HG03280 (cell line): ENCODE measurements at regions not wholly inside any gene's neighbourhood (a gene's known extent, or its start where the extent isn't known, plus 50 kb on each side); places are given as distances from the start of the nearest gene placed in this dataset.

ENCODE experiments used
- ATAC-seq: cut with Tn5 transposase; IDR thresholded peaks from one replicate; pipeline ENCODE4 v1.9.1; 2021; ENCODE audit warnings: mild to moderate bottlenecking, moderate library complexity; ENCODE audit not compliant: unreplicated experiment

DNA sequence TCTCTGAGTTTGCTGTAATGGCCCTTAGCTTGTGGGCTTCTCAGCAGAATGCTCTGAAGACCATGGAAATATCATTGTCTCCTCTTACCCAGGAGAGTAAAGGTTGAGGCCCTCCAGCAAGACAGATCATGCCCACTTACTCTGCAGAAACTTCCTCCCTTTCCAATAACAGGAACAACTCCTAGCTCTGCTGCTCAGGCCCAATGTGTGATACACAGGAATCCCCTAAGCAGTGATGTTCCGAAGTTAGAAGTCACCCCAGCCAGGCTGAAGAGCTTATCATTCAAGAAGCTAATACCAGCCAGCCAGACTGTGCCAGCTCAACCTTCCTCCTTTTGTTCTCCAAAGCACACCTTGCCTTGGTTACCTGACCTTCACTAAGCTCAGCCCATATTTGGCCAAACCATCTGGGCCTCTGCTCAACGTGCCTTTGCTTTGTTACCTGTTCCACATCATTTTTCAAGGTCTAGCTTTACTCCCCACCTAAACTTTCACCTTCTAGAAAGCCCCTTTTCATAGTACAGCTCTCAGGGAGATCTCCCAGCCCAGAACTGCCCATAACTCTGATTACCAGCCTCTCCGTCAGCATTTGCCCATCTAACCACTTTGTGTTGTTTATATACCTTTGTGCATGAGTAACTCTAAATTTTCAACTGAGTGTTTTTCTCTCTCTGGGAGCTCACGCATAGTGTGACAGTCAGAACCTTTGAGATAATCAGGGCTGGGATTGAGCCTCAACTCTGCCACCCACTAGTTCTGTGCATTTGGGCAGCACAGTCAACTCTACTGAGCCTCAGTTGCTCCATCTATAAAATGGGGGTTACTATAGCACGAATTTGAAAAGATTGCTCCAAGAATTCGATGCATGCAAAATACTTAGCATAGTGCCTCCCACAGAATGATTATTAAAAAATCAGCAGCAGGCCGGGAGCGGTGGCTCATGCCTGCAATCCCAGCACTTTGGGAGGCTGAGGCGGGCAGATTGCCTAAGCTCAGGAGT is 107.6 kb upstream of the CPEB4 start:
- ATAC-seq: no peak

DNA sequence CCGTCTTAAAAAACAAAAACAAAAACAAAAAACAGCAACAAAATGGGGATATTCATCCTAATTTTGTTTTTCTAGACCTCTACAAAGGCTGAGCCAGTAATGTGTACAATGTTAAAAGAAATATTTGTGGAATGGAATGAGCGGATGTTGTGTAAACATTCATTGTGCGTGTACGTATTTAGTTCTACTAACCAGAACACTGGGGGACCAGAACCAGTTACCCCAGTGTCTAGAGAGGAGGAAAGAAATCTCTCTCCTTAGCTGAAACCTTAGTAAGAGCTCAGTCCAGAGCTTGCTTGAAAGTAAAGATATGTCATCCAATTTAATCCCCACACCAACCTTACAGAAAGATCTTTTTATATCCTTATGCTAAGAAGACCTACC is 106.7 kb upstream of the CPEB4 start:
- no peak for ATAC-seq

DNA sequence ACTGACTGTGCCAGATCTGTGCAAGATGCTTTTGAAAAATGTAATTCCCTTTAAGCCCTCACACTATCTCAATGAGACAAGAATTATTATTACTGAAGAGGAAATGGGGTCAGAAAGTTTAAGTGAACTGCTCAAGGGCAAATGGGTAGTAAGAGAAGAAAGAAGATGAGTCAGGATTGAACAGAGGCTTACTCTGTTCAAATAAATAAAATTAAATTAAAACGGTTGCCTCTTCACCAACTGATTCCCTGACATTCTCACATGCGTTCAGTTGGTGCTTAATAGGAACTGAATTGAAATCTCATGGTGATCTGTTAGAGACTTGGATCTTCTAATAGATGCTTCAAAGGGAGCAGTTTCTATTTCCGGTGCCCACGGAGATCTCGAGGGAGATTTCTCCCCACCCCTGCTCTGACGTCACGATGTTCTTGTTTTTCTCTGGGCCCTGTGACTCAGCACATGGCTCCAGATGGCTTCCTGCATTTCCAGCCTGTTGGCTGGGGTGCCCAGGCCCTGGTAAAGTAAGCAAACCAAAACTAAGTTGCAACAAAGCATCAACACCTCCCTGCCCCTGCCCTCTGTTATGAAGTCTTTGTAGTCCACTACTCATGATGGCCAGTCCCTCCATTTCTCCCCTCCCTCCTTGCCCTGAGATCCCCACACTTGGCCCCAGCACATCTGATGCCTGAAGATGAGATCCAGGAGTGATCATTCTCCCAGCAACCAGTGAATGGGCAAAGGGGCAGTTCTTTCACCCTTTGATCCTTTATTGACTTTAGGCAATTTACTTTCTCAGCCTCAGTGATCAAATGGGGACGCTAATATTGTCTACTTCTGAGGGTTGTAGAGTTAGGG is 106.1 kb upstream of the CPEB4 start:
- ATAC-seq: no peak

DNA sequence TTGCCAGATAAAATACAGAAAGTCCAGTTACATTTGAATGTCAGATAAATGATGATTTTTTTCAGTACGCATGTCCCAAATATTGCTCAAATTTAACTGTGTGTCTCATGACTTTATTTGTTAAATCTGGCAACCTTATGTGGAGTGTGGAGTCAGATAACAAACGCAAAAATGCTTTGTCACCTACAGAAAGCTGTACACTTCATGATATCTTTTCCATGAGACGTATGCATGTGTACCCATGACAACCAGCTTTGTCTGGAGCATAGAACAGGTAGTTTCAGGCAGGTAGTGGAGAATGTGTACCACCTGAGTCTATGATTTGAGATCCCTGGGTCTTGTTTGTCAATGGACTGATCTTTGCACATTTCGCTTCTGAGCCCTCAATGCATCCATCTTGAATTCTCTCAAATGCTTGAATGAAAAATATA is 105.5 kb upstream of the CPEB4 start:
- no peak for ATAC-seq

DNA sequence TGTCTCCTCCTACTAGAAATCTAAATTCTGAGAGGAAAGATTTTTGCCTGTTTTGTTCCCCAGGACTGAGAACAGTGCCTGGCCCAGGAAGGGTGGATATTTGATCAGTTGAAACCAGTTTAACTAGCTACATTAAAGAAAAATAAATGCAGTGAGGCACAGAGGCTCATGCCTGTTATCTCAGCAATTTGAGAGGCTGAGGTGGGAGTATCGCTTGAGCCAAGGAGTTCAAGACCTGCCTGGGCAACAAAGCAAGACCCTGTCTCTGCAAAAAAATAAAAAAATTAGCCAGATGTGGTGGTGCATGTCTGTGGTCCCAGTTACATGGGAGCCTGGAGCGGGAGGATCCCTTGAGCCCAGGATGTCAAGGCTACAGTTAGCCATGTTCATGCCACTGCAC is 104.8 kb upstream of the CPEB4 start:
- ATAC-seq: no peak

DNA sequence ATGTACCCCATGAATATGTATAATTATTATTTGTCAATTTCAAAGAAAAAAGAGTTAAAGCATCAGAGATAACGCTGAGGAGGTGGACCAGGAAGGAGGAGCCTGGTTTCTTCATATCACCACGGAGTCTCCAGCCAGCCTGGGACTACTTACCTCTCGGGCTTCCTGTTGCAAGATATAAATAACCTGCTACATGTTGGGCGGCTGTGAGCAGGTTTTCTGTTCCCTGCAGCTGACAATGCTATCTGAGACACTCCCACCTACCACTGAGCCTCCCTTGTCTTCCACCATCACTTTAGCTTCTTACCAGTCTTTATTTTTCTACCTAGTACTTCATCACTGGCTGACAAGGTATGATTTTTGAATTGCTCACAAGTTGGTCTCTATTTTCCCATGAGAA is 102.7 kb upstream of the CPEB4 start:
- no peak for ATAC-seq

DNA sequence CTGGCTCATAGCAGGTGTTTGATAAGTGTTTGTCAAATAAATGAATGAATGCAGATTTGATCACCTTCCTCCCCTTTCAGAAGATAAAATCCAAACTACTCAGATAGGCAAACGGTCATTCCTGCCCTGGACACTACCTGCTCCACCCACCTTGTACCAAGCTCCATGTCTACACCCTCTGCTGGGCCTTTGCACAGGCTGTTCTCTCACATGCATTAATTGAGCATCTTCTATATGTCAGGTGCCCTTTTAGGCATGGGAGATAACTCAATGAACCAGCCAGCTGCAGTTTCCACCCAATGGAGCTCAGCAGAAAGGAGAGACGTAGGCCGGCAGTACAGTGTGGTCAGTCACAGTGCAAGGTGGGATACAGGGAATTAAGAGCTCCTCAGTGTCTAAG is 102.3 kb upstream of the CPEB4 start:
- ATAC-seq: no peak

DNA sequence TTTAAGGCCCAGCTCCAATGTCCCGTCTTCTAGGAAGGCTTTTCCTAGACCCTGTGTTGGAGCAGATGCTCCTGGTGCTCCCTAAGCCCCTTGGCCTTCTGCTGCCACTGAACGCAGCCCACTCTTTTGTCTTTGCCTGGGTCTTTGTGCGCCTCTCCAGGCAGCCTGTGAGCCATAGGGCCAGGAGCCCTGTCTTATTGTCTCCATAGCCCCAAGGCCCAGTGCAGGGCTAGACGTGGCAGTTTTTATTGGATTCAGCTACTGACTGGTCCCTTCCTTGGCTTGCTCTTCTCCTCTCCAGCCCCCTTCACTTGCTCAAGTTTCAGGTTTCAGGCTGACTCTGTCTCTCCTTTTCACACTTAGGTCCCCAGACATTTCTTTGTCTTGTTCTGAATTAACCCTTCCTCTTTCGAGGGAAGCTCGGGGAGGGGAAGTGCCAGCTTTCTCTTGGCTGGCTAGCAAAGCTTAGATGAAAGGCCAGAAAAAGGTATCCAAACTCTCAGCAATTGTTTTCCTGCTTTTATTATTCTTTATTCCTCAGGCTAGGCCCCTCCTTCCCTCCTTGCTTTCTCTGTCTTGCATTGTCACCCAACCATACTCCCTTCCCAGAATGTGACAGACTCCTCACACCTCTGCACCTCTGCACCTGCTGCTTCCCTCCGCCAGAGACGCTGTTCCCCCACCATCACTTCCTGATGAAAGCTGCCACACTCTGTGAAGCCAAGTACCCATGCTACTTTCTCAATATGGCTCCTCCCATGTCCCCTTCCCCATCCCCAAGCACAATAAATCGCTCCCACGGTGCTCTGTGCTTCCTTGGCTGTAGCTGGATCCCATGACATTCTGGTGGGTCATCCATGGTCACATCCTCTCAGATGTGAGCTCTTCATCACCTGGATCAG is 101.6 kb upstream of the CPEB4 start:
- peak; percentile 66 for ATAC-seq

DNA sequence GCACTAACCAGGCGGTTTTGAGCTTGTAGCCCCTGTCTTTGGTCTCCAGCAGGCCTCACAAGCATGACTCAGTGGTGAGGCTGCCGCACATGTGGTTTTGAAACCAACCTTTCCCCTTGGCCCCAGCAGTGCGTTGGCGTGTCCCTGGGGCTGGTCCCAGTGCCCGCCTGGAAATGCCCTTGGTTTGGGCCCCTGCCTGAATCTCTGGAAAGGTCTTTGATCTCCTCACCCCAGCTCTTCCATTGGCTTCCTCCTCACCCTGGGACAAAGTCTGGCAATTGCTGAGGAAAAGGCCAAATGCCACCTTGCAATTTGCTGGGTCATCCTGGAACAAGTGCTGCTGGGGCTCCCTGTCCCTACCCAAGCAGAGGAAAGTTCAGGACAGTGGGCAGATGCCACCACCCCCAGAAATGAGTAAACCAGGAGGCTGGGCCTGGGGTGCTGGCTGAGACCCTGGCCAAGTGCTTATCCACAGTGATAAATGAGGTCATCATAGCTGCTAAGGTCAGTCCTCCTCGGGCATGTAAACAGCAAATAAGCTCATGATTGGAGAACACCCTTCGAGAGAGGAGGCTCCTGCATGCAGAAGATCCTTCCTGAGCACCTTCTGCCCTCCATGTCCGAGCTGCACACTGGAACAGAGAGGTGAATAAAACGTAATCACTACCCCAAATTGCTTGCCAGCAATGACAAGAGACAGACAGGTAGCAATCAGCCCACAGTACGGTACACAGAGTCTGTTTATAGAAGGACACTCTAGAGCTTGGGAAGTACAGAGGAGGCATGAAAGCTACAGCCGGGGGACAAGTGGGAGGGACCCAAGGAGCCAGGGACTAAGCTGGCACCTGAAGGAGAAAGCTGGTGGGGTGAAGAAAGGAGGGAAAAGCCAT is 98.9 kb upstream of the CPEB4 start:
- no peak for ATAC-seq

DNA sequence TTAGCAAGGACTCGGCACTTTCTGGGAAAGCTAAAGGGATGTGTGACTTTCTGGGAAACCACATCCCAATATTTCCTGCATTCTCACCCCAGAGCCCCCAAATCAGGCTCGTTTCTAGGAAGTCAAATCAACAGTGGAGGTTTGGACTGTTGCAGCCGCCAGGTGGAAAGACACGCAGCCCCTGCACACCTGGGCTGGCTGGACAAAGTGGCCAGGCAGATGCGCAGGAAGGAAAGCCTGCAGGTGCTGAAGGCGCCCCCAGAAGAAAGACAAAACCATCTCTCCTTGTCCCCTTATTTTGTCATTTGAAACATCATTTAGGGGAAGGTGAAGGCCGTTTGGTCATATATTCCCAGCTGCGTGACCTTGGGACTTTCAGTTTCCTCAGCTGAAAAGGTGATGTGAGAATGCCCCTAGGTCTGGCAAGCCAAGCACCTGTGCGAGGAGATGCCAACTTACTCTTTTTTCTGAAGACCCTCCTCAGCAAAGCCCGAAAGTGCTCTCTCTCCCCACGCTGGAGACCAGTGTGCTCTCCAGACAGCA is 97.9 kb upstream of the CPEB4 start:
- no peak for ATAC-seq

DNA sequence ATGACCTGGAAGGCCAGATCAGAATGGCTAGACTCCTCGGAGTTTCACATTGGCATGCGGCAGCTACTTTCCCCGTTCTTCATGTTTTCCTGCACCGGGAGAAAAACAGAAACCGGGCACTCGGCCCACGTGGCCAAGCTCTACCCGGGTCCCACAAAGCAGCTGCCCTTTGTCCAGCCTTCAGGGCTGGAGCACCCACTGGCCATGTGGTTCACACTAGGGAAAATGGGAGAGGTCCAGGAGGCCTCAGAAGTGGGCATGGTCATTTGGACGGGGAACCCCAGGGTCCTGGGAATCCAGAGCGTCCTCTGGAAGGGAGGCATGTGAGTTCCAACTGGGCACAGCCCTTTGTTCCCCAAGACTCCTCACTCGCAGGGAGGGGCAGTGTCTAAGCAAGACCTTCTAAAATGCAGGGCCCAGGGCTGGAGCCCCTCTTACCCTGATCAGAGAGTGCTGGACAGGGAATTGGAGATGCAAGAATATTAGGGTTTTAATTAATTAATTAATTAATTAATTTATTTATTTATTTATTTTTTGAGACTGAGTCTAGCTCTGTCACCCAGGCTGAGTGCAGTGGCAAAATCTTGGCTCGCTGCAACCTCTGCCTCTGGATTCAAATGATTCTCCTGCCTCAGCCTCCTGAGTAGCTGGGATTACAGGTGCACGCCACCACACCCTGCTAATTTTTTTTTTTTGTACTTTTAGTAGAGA is 97.2 kb upstream of the CPEB4 start:
- ATAC-seq: no peak

DNA sequence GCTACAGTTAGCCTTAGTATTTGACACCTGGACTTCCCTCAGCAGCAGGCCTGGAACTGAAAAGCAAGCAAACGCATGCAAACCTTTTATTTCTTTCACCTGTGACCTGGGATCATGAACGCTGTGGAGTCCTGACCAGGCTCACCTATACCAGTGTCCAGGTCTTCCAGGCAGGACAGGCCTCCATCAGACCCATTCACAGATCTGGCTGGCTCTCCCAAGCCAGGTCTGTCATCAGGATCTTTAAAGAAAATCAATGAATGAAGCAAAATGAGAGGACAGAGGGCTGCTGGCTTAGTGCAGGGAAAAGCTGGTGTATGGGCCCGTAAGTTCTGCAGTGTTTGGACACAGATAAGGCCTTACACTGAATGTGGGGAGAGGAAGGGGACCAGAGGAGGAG is 96.3 kb upstream of the CPEB4 start:
- ATAC-seq: no peak

DNA sequence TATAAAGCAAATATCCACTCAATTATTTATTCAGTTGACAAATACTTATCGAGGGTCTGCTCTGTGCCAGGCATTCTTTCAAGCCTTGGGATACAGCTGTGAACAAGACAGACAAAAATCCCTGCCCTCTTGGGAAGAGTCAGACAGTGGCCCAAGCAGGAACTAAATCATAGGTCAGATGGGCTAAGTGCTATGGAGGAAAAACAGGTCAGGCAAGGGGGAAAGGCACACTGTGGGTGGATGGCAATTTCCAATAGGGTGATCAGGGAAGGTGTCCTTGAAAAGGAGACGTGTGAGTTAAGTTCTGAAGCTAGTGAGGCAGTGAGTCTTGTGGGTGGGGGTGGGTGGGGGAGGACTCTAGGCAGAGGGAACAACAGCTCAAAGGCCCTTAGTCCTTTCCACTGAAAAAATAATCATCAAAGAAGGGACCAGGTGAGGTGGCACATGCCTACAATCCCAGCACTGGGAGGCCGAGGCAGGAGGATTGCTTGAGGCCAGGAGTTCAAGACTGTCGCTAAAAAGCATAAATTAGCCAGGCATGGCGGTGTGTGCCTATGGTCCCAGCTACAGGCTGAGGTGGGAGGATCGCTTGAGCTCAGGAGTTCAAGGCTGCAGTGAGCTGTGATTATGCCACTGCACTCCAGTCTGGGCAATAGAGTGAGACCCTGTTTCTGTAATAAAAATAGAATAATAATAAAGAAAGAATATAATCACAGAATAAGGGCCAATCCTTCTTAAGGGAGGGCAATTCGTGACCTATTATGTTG is 95.2 kb upstream of the CPEB4 start:
- no peak for ATAC-seq

DNA sequence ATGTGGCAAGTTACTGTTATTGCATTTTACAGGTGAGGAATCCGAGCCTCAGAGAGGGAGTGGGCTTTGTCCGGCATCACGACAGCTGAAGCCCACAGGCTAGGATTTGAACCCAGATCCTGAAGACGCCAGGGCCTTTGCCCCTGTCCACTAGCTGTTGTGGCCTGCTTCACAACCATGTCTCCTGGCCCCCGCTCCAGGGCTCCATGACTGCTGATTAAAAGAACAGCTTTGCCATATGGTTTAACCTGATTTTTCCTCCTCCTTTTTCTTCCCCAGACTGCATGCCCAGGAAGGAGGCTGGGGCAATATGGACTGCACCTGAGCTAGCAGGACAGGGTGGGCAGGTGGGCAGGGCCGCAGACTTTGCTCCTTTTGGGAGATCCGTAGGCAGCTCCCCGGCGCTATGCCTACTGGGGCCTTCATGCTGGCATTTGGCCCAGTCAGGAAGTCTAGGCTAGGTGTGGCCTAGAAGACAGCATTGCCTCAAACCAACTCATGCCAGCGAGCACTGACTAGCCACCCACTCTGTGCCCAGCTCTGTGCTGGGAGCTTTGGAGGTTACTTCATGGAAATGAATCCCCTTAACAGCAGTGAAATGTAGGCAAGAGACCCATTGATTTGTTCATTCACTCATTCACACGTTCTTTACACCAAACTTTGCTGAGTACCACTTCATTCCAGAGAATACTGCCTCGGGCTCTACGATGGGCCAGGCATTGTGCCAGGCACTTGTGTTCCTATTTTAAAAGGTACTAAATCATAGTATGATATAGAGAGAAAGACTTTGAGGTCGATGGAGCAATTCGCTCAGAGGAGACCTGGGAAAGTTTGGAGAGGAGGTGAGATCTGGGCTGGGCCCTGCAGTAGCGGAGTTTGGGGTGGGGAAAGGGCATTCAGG is 94.3 kb upstream of the CPEB4 start:
- no peak for ATAC-seq

DNA sequence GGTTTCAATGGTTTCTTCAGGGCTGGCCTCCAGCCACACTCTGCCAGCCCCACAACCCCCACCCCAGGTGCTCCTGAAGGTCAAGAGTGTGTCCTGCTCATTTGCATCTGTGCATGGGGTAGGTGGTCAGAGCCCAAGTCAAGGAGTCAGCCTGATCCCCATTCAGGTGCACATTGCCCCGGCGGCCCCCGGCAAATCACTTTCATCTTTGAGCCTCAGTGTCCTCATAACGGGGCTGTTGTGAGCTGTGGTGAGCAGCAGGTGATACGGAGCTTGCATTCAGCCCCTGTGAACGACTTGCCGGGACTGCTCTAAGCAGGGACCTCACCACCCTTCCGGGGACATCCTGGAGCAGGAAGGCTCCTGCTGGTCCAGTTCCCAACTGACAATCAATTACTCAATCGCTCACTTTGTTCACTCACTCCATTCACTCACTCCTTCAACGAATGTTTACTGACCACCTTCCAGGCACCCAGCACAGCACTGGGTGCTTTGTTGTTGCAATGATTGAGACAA is 93.2 kb upstream of the CPEB4 start:
- no peak for ATAC-seq

DNA sequence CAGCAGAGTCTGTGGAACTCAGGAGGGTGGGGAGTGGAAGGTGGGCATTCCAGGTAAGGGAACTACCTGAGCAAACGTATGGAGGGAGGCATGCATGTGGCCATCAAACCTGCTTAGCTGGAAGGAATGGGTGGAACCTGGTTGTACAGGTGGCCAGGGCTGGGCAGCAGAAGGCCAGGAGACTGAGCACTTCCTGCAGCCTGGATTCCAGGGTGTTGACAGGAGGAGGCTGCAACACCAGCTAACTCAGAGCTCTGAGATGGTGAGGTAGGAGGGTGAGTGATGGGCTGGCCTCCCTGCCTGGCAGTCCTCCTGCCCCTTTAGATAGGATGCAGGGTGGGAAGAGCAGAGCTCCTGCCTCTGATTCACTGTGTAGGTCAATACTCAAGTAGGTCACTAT is 92.5 kb upstream of the CPEB4 start:
- no peak for ATAC-seq
